Lung (tissue), 11 donors: ENCODE measurements at regions not wholly inside any gene's neighbourhood (a gene's known extent, or its start where the extent isn't known, plus 50 kb on each side); places are given as distances from the start of the nearest gene placed in this dataset.

Source experiments
- ATAC-seq: fragments of 200-7000 bp; cut with Tn5 transposase; one replicate; pipeline ENCODE4 v1.9.1; 2020; ENCODE audit warnings: moderate number of reproducible peaks; ENCODE audit not compliant: insufficient read depth, low FRiP score
- DNase-seq, 3 donors: peaks; one replicate each; pipeline ENCODE4 v3.0.0-alpha.2; 2013 to 2017
- H3K27ac ChIP-seq, 2 donors: one replicate each; pipeline ENCODE4 v1.5.1; 2013; ENCODE audit warnings: mild to moderate bottlenecking in 2 of 2, moderate library complexity in 2 of 2, control low read depth in 1 of 2, inconsistent platforms in 1 of 2, low read depth in 1 of 2, low read length in 1 of 2
- H3K27me3 ChIP-seq, 3 donors: one replicate each; pipeline ENCODE4 v1.5.1; 2013; ENCODE audit warnings: low read length in 2 of 3; ENCODE audit not compliant: control insufficient read depth in 3 of 3, insufficient read depth in 3 of 3
- H3K36me3 ChIP-seq, 4 donors: one replicate each; pipeline ENCODE4 v1.5.1; 2013; ENCODE audit warnings: low read length in 4 of 4, mild to moderate bottlenecking in 1 of 4, moderate library complexity in 1 of 4; ENCODE audit not compliant: control insufficient read depth in 4 of 4, insufficient read depth in 4 of 4
- H3K4me1 ChIP-seq, 5 donors: one replicate each; pipeline ENCODE4 v1.5.1; 2013; ENCODE audit warnings: low read length in 5 of 5, mild to moderate bottlenecking in 2 of 5, moderate library complexity in 1 of 5; ENCODE audit not compliant: control insufficient read depth in 5 of 5, insufficient read depth in 5 of 5
- H3K4me3 ChIP-seq: one replicate; pipeline ENCODE4 v1.5.1; 2013; ENCODE audit warnings: mild to moderate bottlenecking, control low read depth, moderate library complexity
- H3K9ac ChIP-seq, 2 donors: one replicate each; pipeline ENCODE4 v1.5.1; 2013; ENCODE audit warnings: low read length in 2 of 2, control low read depth in 1 of 2; ENCODE audit not compliant: insufficient read depth in 1 of 2
- H3K9me3 ChIP-seq, 4 donors: one replicate each; pipeline ENCODE4 v1.5.1; 2013; ENCODE audit warnings: low read length in 3 of 4, mild to moderate bottlenecking in 1 of 4, moderate library complexity in 1 of 4; ENCODE audit not compliant: control insufficient read depth in 4 of 4, insufficient read depth in 3 of 4
- CTCF ChIP-seq: IDR thresholded peaks from 2 replicates; pipeline ENCODE4 v1.5.1; 2012; ENCODE audit warnings: mild to moderate bottlenecking; ENCODE audit errors: control extremely low read depth, extremely low read depth
- WGBS, 2 donors: extraction: QIAGEN DNeasy Blood & Tissue Kit; methylation state at CpG; one replicate each; pipeline ENCODE4 v1.1.7; 2013; 5-methylcytosine and 5-hydroxymethylcytosine counted together
- donor health status: control.
- donor health status: control.
- donor health status: Bipolar disorder and iron deficiency.
- donor health status: healthy.
- donor health status: DM: yes; HTN: yes; CAD: no.

- DNase-seq (peak in 2 of 3 donors; percentile 4 to 36), ATAC-seq (no peak)
- H3K36me3 ChIP-seq: no peaks in the 10 kb centered on the region
- H3K4me1 ChIP-seq: peaks cover 0 to 2% (median 0%) of the 10 kb centered on the region in 5 donors
- H3K4me3 ChIP-seq: no peak overlapping the region
- no peaks in the 10 kb centered on the region for H3K9me3 ChIP-seq
- TF ChIP-seq CTCF: no peak
- H3K9ac ChIP-seq: no peak overlapping the region
- no peak overlapping the region for H3K27ac ChIP-seq
- WGBS, 2 donors: 52 to 58% methylated on average over 3 of the region's 3 CpGs
- no peaks in the 10 kb centered on the region for H3K27me3 ChIP-seq
Measured at GRCh38 chr5:62974623-62975022, 396.0 kb downstream of the LRRC70 start.

GRCh38 chr5:62969409-62970120, 390.9 kb downstream of the LRRC70 start:
- 89 to 93% methylated on average over 10 of the region's 10 CpGs for WGBS, 2 donors

GRCh38 chr5:62964428-62964827, 385.8 kb downstream of the LRRC70 start:
- no peaks in the 10 kb centered on the region for H3K27me3 ChIP-seq
- no peaks in the 10 kb centered on the region for H3K4me1 ChIP-seq
- H3K36me3 ChIP-seq: no peaks in the 10 kb centered on the region
- H3K4me3 ChIP-seq: no peak overlapping the region
- DNase-seq (no peak), ATAC-seq (no peak)
- H3K9me3 ChIP-seq: peaks cover 0 to 9% (median 2%) of the 10 kb centered on the region in 4 donors
- TF ChIP-seq CTCF: no peak
- no peak overlapping the region for H3K27ac ChIP-seq
- no peak overlapping the region for H3K9ac ChIP-seq

More at GRCh38 chr5:62969409-62970120, 390.9 kb downstream of the LRRC70 start:
- H3K9ac ChIP-seq: no peak overlapping the region
- peaks cover 0 to 5% (median under 1%) of the 10 kb centered on the region in 4 donors for H3K9me3 ChIP-seq
- DNase-seq (no peak), ATAC-seq (no peak)
- H3K4me3 ChIP-seq: no peak overlapping the region
- H3K4me1 ChIP-seq: no peaks in the 10 kb centered on the region
- no peaks in the 10 kb centered on the region for H3K36me3 ChIP-seq
- TF ChIP-seq CTCF: no peak
- H3K27ac ChIP-seq: no peak overlapping the region
- no peaks in the 10 kb centered on the region for H3K27me3 ChIP-seq

- Histone ChIP-seq H3K27me3 (no peaks in the 10 kb centered on the region), H3K9ac (no peak overlapping the region), H3K27ac (no peak overlapping the region), H3K9me3 (peaks cover 0 to 9% (median 2%) of the 10 kb centered on the region in 4 donors), H3K4me3 (no peak overlapping the region), H3K36me3 (no peaks in the 10 kb centered on the region), H3K4me1 (no peaks in the 10 kb centered on the region)
- no peak for ATAC-seq
- no peak for DNase-seq
- 76 to 79% methylated on average over 2 of the region's 2 CpGs for WGBS, 2 donors
- TF ChIP-seq CTCF: no peak
Measured at GRCh38 chr5:62960781-62961180, 382.2 kb downstream of the LRRC70 start.
